HG02610 (cell line): ENCODE measurements at regions not wholly inside any gene's neighbourhood (a gene's known extent, or its start where the extent isn't known, plus 50 kb on each side); places are given as distances from the start of the nearest gene placed in this dataset.
"Not testable (repeated sequence)": the region's sequence is repeated elsewhere in the genome, so short reads cannot be mapped to it uniquely, and the experiment has no call there.

Source experiments
- ATAC-seq: cut with Tn5 transposase; IDR thresholded peaks from one replicate; pipeline ENCODE4 v1.9.1; 2021; ENCODE audit warnings: mild to moderate bottlenecking, moderate library complexity; ENCODE audit not compliant: unreplicated experiment

GRCh38 chr5:143543358-143544255 is 140.1 kb upstream of the NR3C1 start:
- ATAC-seq, result no peak

GRCh38 chr5:143542798-143543144 is 139.3 kb upstream of the NR3C1 start:
- no peak for ATAC-seq

- no peak for ATAC-seq
These were observed 138.7 kb upstream of the NR3C1 start for GRCh38 chr5:143541943-143542797.

GRCh38 chr5:143539742-143540141 is 136.3 kb upstream of the NR3C1 start:
- ATAC-seq, result no peak

GRCh38 chr5:143537056-143537455 is 133.6 kb upstream of the NR3C1 start:
- ATAC-seq, result no peak

GRCh38 chr5:143536364-143536763 is 132.9 kb upstream of the NR3C1 start:
- no peak for ATAC-seq

GRCh38 chr5:143534761-143535154 is 131.3 kb upstream of the NR3C1 start:
- ATAC-seq, result no peak

- ATAC-seq, result no peak
These were observed 130.7 kb upstream of the NR3C1 start for GRCh38 chr5:143533978-143534760.

GRCh38 chr5:143533475-143533874 is 130.0 kb upstream of the NR3C1 start:
- no peak for ATAC-seq

- peak; percentile 71 for ATAC-seq
These were observed 124.3 kb upstream of the NR3C1 start for GRCh38 chr5:143527808-143528207.

GRCh38 chr5:143525176-143525575 is 121.7 kb upstream of the NR3C1 start:
- no peak for ATAC-seq

GRCh38 chr5:143524338-143524945 is 121.0 kb upstream of the NR3C1 start:
- peak; percentile 62 for ATAC-seq

- ATAC-seq, result no peak
These were observed 118.4 kb upstream of the NR3C1 start for GRCh38 chr5:143521846-143522400.

GRCh38 chr5:143521141-143521540 is 117.7 kb upstream of the NR3C1 start:
- no peak for ATAC-seq

- ATAC-seq, result not testable (repeated sequence)
These were observed 115.7 kb upstream of the NR3C1 start for GRCh38 chr5:143519215-143519614.

GRCh38 chr5:143517824-143518223 is 114.3 kb upstream of the NR3C1 start:
- ATAC-seq, result not testable (repeated sequence)

- peak; percentile 71 for ATAC-seq
These were observed 112.8 kb upstream of the NR3C1 start for GRCh38 chr5:143516249-143516648.

GRCh38 chr5:143515829-143516228 is 112.3 kb upstream of the NR3C1 start:
- ATAC-seq, result no peak

GRCh38 chr5:143514616-143515335 is 111.3 kb upstream of the NR3C1 start:
- ATAC-seq, result no peak

GRCh38 chr5:143513720-143514119 is 110.2 kb upstream of the NR3C1 start:
- ATAC-seq, result no peak
